Occipital lobe (tissue), 1 donor: ENCODE measurements at regions not wholly inside any gene's neighbourhood (a gene's known extent, or its start where the extent isn't known, plus 50 kb on each side); places are given as distances from the start of the nearest gene placed in this dataset.
A peak's percentile ranks its signal among the peaks of the same experiment; 100 is the strongest.

Source experiments
- DNase-seq: peaks from one replicate; lab custom pipeline; 2025; lab: John Stamatoyannopoulos, UW

- DNase-seq = no peak
These were observed 100.7 kb downstream of the SPRY1 start for GRCh38 chr4:123497340-123497739.

DNA sequence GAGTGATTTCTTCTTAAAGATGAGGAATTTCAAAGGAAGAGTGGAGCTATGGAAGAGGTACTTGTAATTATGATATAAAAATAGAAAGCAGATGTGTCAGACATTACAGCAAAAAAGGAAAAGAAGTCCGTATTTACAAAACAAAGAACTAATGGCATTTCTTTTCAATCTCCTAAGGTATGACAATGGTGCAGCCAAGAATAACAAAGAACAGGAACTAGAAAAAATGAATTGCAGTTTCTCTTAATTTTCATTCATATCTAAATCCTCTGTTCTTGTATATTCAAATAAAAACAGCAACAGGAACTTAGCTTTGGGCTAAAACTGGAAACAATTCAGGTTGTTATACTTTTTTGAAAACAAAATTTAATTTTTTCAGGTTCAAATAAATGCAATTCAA is 105.1 kb downstream of the SPRY1 start:
- no peak for DNase-seq

DNA sequence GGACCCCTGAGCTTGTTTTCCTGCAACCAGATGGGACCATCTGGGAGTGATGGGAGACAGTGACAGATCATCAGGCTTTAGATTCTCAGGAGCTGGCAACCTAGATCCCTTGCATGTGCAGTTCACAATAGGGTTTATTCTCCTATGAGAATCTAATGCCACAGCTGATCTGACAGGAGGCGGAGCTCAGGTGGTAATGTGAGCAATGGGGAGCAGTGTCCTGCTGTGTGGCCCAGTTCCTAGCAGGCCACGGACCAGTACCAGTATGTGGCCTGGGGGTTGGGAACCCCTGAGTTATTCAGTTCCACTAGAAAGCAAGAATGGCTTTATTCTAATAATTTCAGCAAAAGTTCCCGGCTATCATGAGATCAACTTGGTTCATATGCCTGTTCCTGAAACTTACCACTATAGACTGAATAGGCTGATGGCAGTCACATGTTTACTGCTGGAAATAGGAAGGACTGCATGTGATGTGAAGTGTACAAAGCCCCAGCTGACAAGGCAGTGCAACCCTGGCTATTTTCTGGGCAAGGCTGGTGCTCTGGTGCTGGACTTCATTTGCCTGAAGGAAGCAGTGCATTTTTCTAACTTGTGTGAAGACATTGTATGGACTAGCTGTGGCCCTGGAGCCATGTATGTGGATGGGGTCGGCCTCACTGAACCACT is 107.2 kb downstream of the SPRY1 start:
- no peak for DNase-seq

DNA sequence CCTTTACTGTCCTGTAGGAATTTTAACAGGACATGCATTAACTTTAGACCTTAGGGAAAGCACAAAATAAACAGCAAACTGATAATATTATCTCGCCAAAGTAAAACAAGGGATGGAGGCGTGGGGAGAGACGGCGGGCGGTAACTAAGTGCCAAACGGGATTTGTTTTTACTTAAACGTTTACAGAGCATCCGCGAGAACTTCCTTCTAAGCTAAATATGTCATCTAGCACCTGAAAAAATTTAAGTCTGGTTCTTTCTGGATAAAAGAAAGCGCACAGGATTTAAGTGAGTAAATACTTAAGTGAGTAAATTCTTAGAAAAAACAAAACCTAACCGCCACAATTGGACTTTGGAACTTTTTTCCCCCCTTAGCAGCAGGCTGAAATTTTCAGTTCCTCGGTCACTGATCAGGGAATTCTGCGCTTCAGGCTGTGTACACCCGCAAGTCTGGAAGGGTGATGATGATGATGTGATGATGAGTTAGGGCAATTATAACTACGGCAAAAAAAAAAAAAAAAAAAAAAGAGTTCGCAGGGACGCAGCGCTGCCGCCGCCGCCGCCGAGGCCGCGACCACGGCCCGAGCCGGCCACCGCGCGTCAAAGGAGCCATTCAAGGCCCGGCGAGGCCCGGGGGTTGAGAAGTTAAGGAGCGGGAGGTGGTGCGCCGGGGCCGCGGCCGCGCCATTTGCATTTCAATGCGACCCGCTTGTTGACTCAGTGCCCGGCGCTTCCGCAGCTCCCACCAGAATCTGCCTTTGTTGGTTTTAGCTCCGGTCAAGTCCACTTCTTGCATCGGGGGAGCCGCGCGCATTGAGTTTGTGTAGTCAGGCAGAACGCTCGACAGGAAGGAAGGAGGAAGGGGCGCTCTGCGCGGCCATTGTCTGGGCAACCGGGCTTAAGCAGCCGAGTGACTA is 108.8 kb downstream of the SPRY1 start:
- peak; percentile 30 for DNase-seq

DNA sequence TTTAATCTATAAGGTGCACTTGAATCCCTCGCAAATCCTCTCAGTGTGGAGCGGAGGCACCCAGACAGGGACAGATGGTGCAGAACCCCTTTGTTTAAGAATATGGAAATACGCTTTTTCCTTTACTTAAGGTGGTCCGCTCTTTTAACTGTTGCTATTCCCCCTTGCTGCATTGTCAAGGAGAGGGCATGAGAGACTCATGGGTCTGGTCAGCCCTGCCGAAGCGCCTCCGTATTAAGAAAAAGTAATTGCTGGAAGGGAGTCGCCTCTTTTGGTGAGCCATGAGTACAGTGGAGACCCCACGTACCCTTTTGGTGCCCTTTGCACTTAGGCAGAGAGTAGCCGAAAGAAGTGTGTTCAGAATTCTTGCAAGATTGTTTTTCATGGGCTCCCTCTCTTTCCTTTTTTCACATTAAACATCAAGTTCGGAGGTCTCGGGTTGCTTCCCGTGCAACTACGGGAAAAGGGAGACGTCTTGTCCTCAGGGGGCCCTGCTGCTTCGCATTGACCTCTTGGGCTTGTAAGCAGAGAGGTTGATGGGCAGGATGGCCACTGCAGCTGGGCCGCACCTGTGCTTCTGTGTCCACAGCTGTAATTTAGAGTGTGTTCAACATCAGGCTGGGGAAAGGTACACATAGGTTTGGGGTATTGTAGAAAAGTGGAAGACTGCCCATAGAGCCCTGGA is 109.6 kb downstream of the SPRY1 start:
- DNase-seq = no peak

DNA sequence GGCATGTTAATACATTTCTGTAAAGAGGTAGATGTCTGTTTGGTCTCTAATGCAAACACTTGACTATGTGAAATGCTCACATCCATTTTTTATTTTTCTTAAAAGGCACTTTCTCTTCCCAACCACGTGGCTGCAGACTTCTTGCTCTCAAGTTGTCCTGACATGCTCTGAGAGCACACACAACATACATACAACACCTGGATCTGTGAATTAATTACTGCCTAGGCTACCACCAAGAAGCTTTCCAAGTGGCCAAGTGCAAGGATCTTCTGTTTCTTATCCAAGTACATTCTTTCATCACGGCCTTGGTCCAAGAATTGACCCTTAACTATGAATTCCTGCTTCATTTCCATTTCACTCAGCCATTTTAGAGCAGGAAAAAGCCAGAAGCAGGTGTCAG is 110.8 kb downstream of the SPRY1 start:
- no peak for DNase-seq

- DNase-seq = no peak
These were observed 113.6 kb downstream of the SPRY1 start for GRCh38 chr4:123510221-123510620.

DNA sequence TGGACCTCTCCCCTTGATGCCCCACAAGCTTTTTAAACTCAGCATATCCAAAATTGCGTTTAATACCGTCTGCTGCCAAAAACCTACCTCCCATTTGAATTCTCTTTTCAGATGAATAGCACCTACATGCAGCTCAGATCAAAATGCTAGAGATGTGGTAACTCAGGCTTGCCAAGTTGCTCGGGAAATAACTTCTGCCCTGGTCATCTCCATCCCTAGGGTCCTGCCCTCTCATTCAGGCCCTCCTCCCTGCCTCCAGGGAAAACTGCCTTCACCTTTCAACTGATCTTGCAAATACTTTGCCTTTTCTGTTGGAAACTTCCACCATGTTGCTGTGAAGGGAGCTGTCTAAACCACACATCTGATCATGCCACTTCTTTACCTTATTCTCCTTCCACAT is 114.1 kb downstream of the SPRY1 start:
- DNase-seq = no peak

GRCh38 chr4:123516576-123516975 is 120.0 kb downstream of the SPRY1 start:
- no peak for DNase-seq

GRCh38 chr4:123517176-123517575 is 120.6 kb downstream of the SPRY1 start:
- no peak for DNase-seq

DNA sequence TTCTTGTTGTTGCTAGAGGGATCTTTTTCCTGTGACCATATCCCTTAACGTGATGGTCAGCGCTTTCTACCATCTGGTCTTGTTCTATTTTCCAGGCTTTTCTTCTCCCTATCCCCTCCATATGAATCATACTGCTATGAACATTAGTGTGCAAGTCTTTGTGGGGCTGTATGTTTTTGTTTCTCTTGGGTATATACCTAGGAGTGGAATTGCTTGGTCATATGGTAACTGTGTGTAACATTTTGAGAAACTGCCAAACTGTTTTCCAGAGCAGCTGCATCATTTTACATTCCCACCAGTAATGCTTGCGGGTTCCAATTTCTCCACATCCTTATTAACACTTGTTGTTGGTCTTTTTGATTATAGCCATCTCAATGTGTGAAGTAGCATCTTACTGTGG is 121.4 kb downstream of the SPRY1 start:
- DNase-seq = no peak

DNA sequence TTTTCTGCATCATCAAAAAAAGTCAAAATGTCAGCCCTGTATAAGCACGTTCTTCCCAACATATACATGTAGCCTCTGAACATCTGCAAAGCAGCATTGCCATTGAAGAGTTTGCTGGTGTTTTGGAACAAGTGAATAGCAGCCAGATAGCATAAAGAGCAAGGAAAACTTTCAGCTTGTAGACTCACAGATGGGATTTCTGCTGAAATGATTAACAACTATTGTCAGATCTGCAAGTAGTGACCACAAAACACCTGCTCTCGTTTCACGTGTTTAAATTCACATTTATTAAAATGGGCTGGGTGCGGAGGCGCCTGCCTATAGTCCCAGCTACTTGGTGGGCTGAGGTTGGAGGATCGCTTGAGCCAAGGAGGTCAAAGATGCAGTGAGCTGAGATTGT is 123.7 kb downstream of the SPRY1 start:
- DNase-seq = no peak

DNA sequence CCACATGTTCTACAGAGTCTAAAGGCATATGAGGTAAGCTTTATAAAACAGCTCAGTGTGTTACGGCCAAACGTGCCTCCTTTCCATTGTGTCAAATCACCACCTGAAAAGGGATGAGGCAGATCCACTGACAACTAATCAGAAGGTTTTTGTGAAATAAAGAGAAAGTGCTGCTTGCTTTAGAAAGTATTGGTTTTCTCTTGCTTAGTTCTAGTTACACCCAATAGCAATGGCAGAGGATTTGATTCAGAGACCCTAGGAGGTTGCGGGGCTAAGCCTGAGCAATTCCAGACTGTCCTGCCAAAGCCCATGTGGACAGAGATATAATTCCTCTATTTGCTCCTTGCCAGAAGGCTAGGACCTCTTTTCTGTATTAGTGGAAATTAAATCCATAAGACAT is 125.5 kb downstream of the SPRY1 start:
- DNase-seq = no peak

GRCh38 chr4:123522646-123523045 is 126.1 kb downstream of the SPRY1 start:
- no peak for DNase-seq

DNA sequence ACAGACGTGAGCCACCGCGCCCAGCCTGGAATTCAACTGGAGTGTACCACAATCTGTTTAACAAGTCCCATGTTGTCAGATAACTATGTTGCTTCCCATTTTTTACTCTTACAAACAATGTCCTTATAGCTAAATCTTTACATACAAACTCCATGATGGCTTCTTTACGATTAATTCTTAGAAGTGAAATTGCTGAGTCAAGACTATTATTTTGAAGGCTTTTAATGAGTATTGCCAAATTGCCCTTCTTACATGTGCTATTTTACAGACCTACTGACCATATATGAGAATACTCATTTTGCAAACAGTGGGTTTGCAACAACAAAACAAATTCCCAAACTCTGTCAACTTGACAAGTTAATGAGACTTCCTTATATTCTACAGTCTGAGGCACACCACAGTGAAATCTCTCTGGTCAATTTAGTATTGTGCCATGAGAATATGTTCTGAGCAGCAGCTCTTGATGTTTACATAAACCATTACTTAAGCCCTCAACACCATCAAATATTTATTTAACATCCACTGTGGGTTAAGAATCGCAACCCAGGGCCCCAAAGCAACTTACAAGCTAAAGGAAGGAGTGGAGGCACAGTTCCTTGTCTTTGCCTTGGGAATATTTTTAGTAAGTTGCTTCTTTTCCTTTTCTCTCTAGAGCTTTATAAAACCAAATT is 128.5 kb downstream of the SPRY1 start:
- DNase-seq = no peak

GRCh38 chr4:123526511-123526910 is 129.9 kb downstream of the SPRY1 start:
- no peak for DNase-seq

DNA sequence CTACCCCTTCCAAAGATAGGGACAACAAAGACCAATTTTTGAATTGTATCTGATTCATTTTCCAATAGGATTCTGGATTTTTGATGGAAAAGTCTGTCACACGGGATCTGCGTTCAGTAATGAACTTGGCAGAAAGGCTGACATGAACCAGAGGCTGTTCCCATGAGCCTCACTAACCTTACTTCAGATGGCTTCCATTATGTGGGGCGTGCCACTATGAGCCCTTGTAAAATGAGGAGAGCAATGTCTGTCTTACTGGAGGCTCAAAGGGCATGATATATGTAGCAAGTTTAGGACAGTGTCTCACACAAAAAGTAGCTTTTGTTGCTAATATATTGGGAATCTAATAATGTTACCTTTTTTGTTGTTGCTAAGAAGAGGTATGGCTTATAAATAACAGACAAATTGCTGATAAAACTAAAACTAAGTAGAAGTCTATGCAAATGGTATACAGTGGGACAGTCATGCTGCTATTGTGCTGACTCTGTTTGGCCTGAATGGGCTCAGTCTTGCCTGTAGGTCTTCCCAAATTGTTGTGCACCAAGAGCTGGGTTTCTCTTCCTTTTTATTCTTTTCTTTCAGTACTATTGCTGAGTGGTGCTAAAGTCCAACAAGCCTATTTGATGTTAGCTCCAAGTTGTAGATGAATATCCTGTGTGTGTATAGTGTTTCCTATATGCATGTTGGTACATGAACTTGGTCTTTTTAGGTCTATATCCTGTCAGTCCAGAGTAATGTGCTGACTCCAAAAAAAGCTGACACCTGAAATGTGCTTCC is 132.1 kb downstream of the SPRY1 start:
- DNase-seq = no peak

- DNase-seq = no peak
These were observed 132.6 kb downstream of the SPRY1 start for GRCh38 chr4:123529278-123529568.

DNA sequence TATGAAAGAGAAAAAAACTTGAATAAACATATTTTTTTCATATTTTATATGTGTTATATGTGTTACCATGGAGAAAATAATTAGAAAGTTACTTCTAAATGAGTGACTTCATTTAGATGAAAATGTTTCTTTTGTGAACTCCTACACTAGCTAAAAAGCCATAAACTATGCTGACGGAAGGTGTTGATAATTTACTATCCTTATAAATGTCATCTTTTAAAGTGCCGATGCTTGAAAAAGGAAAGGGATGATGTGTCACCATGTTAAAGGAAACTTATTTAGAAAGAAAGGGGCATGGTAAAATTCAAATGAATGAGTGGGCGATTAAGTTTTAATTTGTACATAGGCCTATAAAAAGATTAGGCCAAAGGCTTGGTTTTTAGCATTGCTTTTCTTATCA is 133.8 kb downstream of the SPRY1 start:
- no peak for DNase-seq

- no peak for DNase-seq
These were observed 138.6 kb downstream of the SPRY1 start for GRCh38 chr4:123535037-123535748.

GRCh38 chr4:123536225-123536624 is 139.6 kb downstream of the SPRY1 start:
- no peak for DNase-seq
